HG03159 (cell line): ENCODE measurements at regions not wholly inside any gene's neighbourhood (a gene's known extent, or its start where the extent isn't known, plus 50 kb on each side); places are given as distances from the start of the nearest gene placed in this dataset.
"Not testable (repeated sequence)": the region's sequence is repeated elsewhere in the genome, so short reads cannot be mapped to it uniquely, and the experiment has no call there.

ENCODE experiments used
- ATAC-seq: cut with Tn5 transposase; IDR thresholded peaks from one replicate; pipeline ENCODE4 v1.9.1; 2021; ENCODE audit warnings: mild to moderate bottlenecking, moderate library complexity; ENCODE audit not compliant: unreplicated experiment

- no peak for ATAC-seq
Observed at GRCh38 chr5:116747881-116748280, 173.3 kb upstream of the SEMA6A start.

GRCh38 chr5:116746668-116747067, 172.0 kb upstream of the SEMA6A start:
- ATAC-seq: no peak

- ATAC-seq: no peak
Observed at GRCh38 chr5:116740771-116741170, 166.1 kb upstream of the SEMA6A start.

- ATAC-seq: no peak
Observed at GRCh38 chr5:116739571-116739970, 164.9 kb upstream of the SEMA6A start.

GRCh38 chr5:116738615-116739261, 164.1 kb upstream of the SEMA6A start:
- ATAC-seq: no peak

- no peak for ATAC-seq
Observed at GRCh38 chr5:116738239-116738614, 163.6 kb upstream of the SEMA6A start.

- ATAC-seq: no peak
Observed at GRCh38 chr5:116736671-116737070, 162.0 kb upstream of the SEMA6A start.

GRCh38 chr5:116733991-116734975, 159.7 kb upstream of the SEMA6A start:
- ATAC-seq: no peak

- no peak for ATAC-seq
Observed at GRCh38 chr5:116732591-116732990, 158.0 kb upstream of the SEMA6A start.

GRCh38 chr5:116731432-116731831, 156.8 kb upstream of the SEMA6A start:
- ATAC-seq: no peak

- no peak for ATAC-seq
Observed at GRCh38 chr5:116730706-116731105, 156.1 kb upstream of the SEMA6A start.

- no peak for ATAC-seq
Observed at GRCh38 chr5:116730185-116730584, 155.6 kb upstream of the SEMA6A start.

GRCh38 chr5:116727248-116727647, 152.6 kb upstream of the SEMA6A start:
- no peak for ATAC-seq

- not testable (repeated sequence) for ATAC-seq
Observed at GRCh38 chr5:116726180-116726579, 151.6 kb upstream of the SEMA6A start.

GRCh38 chr5:116724971-116725370, 150.3 kb upstream of the SEMA6A start:
- ATAC-seq: no peak

GRCh38 chr5:116722651-116723050, 148.0 kb upstream of the SEMA6A start:
- no peak for ATAC-seq

- ATAC-seq: no peak
Observed at GRCh38 chr5:116719106-116719505, 144.5 kb upstream of the SEMA6A start.

GRCh38 chr5:116718317-116718716, 143.7 kb upstream of the SEMA6A start:
- ATAC-seq: no peak

GRCh38 chr5:116709082-116709481, 134.5 kb upstream of the SEMA6A start:
- ATAC-seq: no peak

GRCh38 chr5:116705121-116705519, 130.5 kb upstream of the SEMA6A start:
- ATAC-seq: not testable (repeated sequence)

- ATAC-seq: no peak
Observed at GRCh38 chr5:116703941-116704340, 129.3 kb upstream of the SEMA6A start.

GRCh38 chr5:116703328-116703727, 128.7 kb upstream of the SEMA6A start:
- no peak for ATAC-seq
